GM12875 (cell line): ENCODE measurements at regions not wholly inside any gene's neighbourhood (a gene's known extent, or its start where the extent isn't known, plus 50 kb on each side); places are given as distances from the start of the nearest gene placed in this dataset.
"Not testable (repeated sequence)": the region's sequence is repeated elsewhere in the genome, so short reads cannot be mapped to it uniquely, and the experiment has no call there.

Experiments used
- H3K4me3 ChIP-seq: one replicate; pipeline ENCODE4 v1.5.1; 2011; ENCODE audit warnings: low read depth, low read length, control low read depth
- CTCF ChIP-seq: IDR thresholded peaks from 2 replicates; pipeline ENCODE4 v1.5.1; 2011; ENCODE audit warnings: low read depth, mild to moderate bottlenecking, control low read depth, inconsistent platforms, low read length, moderate library complexity, borderline replicate concordance; ENCODE audit not compliant: insufficient read depth

GRCh38 chr1:232859216-232859615, 54.0 kb downstream of the MAP10 start:
- H3K4me3 ChIP-seq = no peak overlapping the region
- no peak for TF ChIP-seq CTCF

GRCh38 chr1:232861107-232861506, 55.9 kb downstream of the MAP10 start:
- H3K4me3 ChIP-seq = no peak overlapping the region
- no peak for TF ChIP-seq CTCF

- H3K4me3 ChIP-seq = no peak overlapping the region
- TF ChIP-seq CTCF = no peak
Observed at GRCh38 chr1:232863544-232864275, 58.5 kb downstream of the MAP10 start.

- no peak for TF ChIP-seq CTCF
- no peak overlapping the region for H3K4me3 ChIP-seq
Observed at GRCh38 chr1:232865102-232865931, 60.1 kb downstream of the MAP10 start.

GRCh38 chr1:232868793-232869491, 63.7 kb downstream of the MAP10 start:
- no peak overlapping the region for H3K4me3 ChIP-seq
- no peak for TF ChIP-seq CTCF

GRCh38 chr1:232871291-232871969, 66.2 kb downstream of the MAP10 start:
- not testable (repeated sequence) for H3K4me3 ChIP-seq

DNA sequence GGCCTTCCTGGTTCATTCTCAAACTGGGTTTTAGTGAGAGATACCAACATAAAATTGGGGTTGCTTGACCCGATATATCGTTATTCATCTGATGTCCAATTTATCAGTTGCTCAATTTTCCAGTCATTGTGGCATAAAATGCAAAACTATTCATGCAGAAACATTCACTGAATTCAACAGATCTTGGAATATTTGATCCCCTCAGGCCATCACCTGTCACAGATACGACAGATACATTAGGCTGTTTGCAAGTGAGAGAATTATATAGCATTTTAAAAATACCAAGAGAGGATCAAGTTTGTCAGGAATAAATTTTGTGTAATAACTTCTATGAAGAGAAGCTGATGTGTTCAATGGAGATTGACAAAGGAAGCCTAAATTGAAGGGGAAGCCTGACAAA, 67.1 kb downstream of the MAP10 start:
- no peak for TF ChIP-seq CTCF
- H3K4me3 ChIP-seq = no peak overlapping the region
